H1 (cell line): ENCODE measurements at regions not wholly inside any gene's neighbourhood (a gene's known extent, or its start where the extent isn't known, plus 50 kb on each side); places are given as distances from the start of the nearest gene placed in this dataset.

Source experiments
- CHD1 ChIP-seq: IDR thresholded peaks from 2 replicates; pipeline ENCODE4 v1.6.1; 2012; ENCODE audit warnings: low read depth, low read length, improper control_type of control experiment
- CHD2 ChIP-seq: IDR thresholded peaks from 2 replicates; pipeline ENCODE4 v1.6.1; 2012; ENCODE audit warnings: low read length, improper control_type of control experiment
- EZH2 ChIP-seq: fragments of 200-600 bp; sonication (generic); IDR thresholded peaks from 2 replicates; pipeline ENCODE4 v1.7.1; 2012; ENCODE audit warnings: low read depth, mild to moderate bottlenecking, moderate library complexity, low read length, inconsistent platforms; ENCODE audit not compliant: severe bottlenecking
- MAFK ChIP-seq: IDR thresholded peaks from 2 replicates; pipeline ENCODE4 v1.6.1; 2012; ENCODE audit warnings: low read depth, mild to moderate bottlenecking, improper control_type of control experiment, low read length
- NRF1 ChIP-seq: IDR thresholded peaks from 2 replicates; pipeline ENCODE4 v1.6.1; 2011; ENCODE audit warnings: mild to moderate bottlenecking, low read depth, low read length, improper control_type of control experiment
- RNF2 ChIP-seq: fragments of 200-900, 300-1000 bp; sonication (generic); IDR thresholded peaks from 2 replicates; pipeline ENCODE4 v1.7.1; 2016; ENCODE audit warnings: borderline replicate concordance, low read depth, mild to moderate bottlenecking, antibody characterized with exemption, low read length; ENCODE audit not compliant: poor library complexity, severe bottlenecking; ENCODE audit errors: missing control alignments
- SIX5 ChIP-seq: IDR thresholded peaks from 2 replicates; pipeline ENCODE4 v1.6.1; 2011; ENCODE audit warnings: mild to moderate bottlenecking, low read depth, low read length
- SRF ChIP-seq: IDR thresholded peaks from 2 replicates; pipeline ENCODE4 v1.6.1; 2011; ENCODE audit warnings: mild to moderate bottlenecking, low read depth, low read length, moderate library complexity
- TF ChIP-seq, protein P1 (sequence below): fragments of 300-600 bp; sonication (generic); IDR thresholded peaks from 2 replicates; pipeline ENCODE4 v1.7.1; 2012; ENCODE audit warnings: low read length, moderate library complexity, mild to moderate bottlenecking, inconsistent platforms; ENCODE audit not compliant: insufficient replicate concordance
- TF ChIP-seq, protein P2 (sequence below): IDR thresholded peaks from 2 replicates; pipeline ENCODE4 v1.6.1; 2011; ENCODE audit warnings: low read length, improper control_type of control experiment

DNA sequence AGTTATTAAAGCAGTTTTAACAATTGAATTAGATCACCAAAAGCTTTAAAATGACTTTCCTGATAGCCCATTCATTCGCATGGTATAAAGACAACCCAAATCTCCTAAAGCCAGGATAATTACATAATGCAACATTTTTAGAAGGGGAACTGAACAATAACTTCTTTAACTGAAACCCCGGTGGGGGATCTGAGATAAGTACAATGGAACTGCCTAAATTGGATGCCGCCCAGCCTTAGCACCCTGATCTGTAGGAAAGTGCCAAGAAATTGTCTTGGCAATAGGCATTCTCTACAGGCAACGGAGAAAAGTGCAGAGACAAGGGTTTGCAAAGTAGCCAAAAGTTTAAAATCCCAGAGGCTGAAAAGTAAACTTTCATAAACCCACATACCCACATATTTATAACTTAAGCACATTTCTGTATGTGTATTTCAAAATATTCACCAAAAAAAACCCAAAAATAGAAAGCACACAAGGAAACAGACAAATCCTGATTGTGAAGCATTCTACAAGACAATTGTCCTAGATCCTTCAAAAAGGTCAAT, 98.8 kb upstream of the BEND6 start (continued):
- TF ChIP-seq, protein P1, sequence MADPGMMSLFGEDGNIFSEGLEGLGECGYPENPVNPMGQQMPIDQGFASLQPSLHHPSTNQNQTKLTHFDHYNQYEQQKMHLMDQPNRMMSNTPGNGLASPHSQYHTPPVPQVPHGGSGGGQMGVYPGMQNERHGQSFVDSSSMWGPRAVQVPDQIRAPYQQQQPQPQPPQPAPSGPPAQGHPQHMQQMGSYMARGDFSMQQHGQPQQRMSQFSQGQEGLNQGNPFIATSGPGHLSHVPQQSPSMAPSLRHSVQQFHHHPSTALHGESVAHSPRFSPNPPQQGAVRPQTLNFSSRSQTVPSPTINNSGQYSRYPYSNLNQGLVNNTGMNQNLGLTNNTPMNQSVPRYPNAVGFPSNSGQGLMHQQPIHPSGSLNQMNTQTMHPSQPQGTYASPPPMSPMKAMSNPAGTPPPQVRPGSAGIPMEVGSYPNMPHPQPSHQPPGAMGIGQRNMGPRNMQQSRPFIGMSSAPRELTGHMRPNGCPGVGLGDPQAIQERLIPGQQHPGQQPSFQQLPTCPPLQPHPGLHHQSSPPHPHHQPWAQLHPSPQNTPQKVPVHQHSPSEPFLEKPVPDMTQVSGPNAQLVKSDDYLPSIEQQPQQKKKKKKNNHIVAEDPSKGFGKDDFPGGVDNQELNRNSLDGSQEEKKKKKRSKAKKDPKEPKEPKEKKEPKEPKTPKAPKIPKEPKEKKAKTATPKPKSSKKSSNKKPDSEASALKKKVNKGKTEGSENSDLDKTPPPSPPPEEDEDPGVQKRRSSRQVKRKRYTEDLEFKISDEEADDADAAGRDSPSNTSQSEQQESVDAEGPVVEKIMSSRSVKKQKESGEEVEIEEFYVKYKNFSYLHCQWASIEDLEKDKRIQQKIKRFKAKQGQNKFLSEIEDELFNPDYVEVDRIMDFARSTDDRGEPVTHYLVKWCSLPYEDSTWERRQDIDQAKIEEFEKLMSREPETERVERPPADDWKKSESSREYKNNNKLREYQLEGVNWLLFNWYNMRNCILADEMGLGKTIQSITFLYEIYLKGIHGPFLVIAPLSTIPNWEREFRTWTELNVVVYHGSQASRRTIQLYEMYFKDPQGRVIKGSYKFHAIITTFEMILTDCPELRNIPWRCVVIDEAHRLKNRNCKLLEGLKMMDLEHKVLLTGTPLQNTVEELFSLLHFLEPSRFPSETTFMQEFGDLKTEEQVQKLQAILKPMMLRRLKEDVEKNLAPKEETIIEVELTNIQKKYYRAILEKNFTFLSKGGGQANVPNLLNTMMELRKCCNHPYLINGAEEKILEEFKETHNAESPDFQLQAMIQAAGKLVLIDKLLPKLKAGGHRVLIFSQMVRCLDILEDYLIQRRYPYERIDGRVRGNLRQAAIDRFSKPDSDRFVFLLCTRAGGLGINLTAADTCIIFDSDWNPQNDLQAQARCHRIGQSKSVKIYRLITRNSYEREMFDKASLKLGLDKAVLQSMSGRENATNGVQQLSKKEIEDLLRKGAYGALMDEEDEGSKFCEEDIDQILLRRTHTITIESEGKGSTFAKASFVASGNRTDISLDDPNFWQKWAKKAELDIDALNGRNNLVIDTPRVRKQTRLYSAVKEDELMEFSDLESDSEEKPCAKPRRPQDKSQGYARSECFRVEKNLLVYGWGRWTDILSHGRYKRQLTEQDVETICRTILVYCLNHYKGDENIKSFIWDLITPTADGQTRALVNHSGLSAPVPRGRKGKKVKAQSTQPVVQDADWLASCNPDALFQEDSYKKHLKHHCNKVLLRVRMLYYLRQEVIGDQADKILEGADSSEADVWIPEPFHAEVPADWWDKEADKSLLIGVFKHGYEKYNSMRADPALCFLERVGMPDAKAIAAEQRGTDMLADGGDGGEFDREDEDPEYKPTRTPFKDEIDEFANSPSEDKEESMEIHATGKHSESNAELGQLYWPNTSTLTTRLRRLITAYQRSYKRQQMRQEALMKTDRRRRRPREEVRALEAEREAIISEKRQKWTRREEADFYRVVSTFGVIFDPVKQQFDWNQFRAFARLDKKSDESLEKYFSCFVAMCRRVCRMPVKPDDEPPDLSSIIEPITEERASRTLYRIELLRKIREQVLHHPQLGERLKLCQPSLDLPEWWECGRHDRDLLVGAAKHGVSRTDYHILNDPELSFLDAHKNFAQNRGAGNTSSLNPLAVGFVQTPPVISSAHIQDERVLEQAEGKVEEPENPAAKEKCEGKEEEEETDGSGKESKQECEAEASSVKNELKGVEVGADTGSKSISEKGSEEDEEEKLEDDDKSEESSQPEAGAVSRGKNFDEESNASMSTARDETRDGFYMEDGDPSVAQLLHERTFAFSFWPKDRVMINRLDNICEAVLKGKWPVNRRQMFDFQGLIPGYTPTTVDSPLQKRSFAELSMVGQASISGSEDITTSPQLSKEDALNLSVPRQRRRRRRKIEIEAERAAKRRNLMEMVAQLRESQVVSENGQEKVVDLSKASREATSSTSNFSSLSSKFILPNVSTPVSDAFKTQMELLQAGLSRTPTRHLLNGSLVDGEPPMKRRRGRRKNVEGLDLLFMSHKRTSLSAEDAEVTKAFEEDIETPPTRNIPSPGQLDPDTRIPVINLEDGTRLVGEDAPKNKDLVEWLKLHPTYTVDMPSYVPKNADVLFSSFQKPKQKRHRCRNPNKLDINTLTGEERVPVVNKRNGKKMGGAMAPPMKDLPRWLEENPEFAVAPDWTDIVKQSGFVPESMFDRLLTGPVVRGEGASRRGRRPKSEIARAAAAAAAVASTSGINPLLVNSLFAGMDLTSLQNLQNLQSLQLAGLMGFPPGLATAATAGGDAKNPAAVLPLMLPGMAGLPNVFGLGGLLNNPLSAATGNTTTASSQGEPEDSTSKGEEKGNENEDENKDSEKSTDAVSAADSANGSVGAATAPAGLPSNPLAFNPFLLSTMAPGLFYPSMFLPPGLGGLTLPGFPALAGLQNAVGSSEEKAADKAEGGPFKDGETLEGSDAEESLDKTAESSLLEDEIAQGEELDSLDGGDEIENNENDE = no peak
- no peak for TF ChIP-seq SIX5
- TF ChIP-seq MAFK = no peak
- TF ChIP-seq CHD2 = no peak
- TF ChIP-seq NRF1 = no peak
- no peak for TF ChIP-seq EZH2
- TF ChIP-seq RNF2 = no peak
- no peak for TF ChIP-seq SRF
- TF ChIP-seq, protein P2, sequence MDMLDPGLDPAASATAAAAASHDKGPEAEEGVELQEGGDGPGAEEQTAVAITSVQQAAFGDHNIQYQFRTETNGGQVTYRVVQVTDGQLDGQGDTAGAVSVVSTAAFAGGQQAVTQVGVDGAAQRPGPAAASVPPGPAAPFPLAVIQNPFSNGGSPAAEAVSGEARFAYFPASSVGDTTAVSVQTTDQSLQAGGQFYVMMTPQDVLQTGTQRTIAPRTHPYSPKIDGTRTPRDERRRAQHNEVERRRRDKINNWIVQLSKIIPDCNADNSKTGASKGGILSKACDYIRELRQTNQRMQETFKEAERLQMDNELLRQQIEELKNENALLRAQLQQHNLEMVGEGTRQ = no peak
- TF ChIP-seq CHD1 = no peak
